ENCODE measurements at regions not wholly inside any gene's neighbourhood (a gene's known extent, or its start where the extent isn't known, plus 50 kb on each side); places are given as distances from the start of the nearest gene placed in this dataset.

GRCh38 chr21:15224346-15225086 is 159.7 kb upstream of the NRIP1 start:
- Mint-ChIP-seq H3K27ac (ENCODE audit: unreplicated experiment) (no peak overlapping the region), H3K27me3 (ENCODE audit: unreplicated experiment) (peaks cover 3% of the 10 kb centered on the region), H3K9me3 (ENCODE audit: unreplicated experiment) (no peaks in the 10 kb centered on the region), H3K4me1 (ENCODE audit: unreplicated experiment) (peaks cover 8% of the 10 kb centered on the region), H3K36me3 (ENCODE audit: low read depth, unreplicated experiment) (no peaks in the 10 kb centered on the region), H3K4me3 (ENCODE audit: unreplicated experiment) (no peak overlapping the region)
- DNase-seq (ENCODE audit: low spot score), result no peak
- TF ChIP-seq, protein P1, sequence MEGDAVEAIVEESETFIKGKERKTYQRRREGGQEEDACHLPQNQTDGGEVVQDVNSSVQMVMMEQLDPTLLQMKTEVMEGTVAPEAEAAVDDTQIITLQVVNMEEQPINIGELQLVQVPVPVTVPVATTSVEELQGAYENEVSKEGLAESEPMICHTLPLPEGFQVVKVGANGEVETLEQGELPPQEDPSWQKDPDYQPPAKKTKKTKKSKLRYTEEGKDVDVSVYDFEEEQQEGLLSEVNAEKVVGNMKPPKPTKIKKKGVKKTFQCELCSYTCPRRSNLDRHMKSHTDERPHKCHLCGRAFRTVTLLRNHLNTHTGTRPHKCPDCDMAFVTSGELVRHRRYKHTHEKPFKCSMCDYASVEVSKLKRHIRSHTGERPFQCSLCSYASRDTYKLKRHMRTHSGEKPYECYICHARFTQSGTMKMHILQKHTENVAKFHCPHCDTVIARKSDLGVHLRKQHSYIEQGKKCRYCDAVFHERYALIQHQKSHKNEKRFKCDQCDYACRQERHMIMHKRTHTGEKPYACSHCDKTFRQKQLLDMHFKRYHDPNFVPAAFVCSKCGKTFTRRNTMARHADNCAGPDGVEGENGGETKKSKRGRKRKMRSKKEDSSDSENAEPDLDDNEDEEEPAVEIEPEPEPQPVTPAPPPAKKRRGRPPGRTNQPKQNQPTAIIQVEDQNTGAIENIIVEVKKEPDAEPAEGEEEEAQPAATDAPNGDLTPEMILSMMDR (IDR thresholded peaks at IDR 0.05; ENCODE audit: unreplicated experiment), result no peak

DNA sequence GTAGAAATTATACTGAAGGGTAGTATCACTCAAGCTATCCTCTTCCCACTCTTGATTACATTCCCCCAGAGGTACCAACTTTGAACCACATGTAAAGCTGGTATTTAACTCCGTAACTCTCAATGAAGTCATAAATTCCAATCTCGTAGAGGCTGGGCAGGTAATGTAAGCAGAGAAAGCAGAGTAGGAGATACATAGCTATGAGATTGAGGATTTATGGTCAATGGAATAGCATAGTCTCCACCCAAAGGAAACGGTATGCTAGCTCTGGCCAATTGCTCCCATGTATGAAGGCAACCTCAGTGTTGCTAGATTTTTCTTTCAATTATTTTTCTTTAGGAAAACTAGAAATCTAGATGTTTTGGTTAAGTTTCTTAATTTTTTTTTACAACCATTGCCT is 163.1 kb upstream of the NRIP1 start:
- no peak overlapping the region for H3K4me3 Mint-ChIP-seq (ENCODE audit: unreplicated experiment)

DNA sequence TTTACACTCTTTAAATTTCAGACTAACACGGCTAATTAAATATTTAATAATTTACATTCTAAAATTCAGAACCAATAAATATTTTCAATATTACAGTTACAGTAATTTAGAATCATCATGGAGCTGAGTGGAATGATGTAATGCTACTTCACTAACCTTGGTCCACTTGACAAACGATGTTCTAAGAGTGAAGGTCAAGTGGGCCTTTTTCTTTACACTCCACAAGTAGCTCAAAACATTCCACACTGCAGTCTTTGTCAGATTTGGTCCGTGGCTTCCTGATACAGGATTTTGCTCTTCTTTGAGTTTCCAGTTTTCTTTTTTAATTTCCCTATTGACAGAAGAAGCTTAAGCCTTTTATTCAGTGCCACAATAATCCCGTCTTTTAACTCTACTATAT is 164.6 kb upstream of the NRIP1 start:
- Mint-ChIP-seq H3K27me3 (ENCODE audit: unreplicated experiment) (no peaks in the 10 kb centered on the region), H3K36me3 (ENCODE audit: low read depth, unreplicated experiment) (no peaks in the 10 kb centered on the region), H3K4me1 (ENCODE audit: unreplicated experiment) (no peaks in the 10 kb centered on the region), H3K4me3 (ENCODE audit: unreplicated experiment) (no peak overlapping the region), H3K9me3 (ENCODE audit: unreplicated experiment) (no peaks in the 10 kb centered on the region), H3K27ac (ENCODE audit: unreplicated experiment) (no peak overlapping the region)
- TF ChIP-seq, protein P1 (IDR thresholded peaks at IDR 0.05; ENCODE audit: unreplicated experiment), result no peak
- no peak for DNase-seq (ENCODE audit: low spot score)

More for the DNA sequence above, 163.1 kb upstream of the NRIP1 start:
- no peak overlapping the region for H3K27ac Mint-ChIP-seq (ENCODE audit: unreplicated experiment)
- no peaks in the 10 kb centered on the region for H3K4me1 Mint-ChIP-seq (ENCODE audit: unreplicated experiment)
- DNase-seq (ENCODE audit: low spot score), result no peak
- TF ChIP-seq, protein P1 (IDR thresholded peaks at IDR 0.05; ENCODE audit: unreplicated experiment), result no peak
- no peaks in the 10 kb centered on the region for H3K36me3 Mint-ChIP-seq (ENCODE audit: low read depth, unreplicated experiment)
- H3K27me3 Mint-ChIP-seq (ENCODE audit: unreplicated experiment), result peaks cover 3% of the 10 kb centered on the region
- H3K9me3 Mint-ChIP-seq (ENCODE audit: unreplicated experiment), result no peaks in the 10 kb centered on the region

GRCh38 chr21:15233611-15234010 is 168.8 kb upstream of the NRIP1 start:
- no peak overlapping the region for H3K4me3 Mint-ChIP-seq (ENCODE audit: unreplicated experiment)
- no peak for DNase-seq (ENCODE audit: low spot score)
- H3K4me1 Mint-ChIP-seq (ENCODE audit: unreplicated experiment), result no peaks in the 10 kb centered on the region
- no peak overlapping the region for H3K27ac Mint-ChIP-seq (ENCODE audit: unreplicated experiment)
- H3K27me3 Mint-ChIP-seq (ENCODE audit: unreplicated experiment), result no peaks in the 10 kb centered on the region
- no peaks in the 10 kb centered on the region for H3K9me3 Mint-ChIP-seq (ENCODE audit: unreplicated experiment)
- no peaks in the 10 kb centered on the region for H3K36me3 Mint-ChIP-seq (ENCODE audit: low read depth, unreplicated experiment)
- TF ChIP-seq, protein P1 (IDR thresholded peaks at IDR 0.05; ENCODE audit: unreplicated experiment), result no peak

DNA sequence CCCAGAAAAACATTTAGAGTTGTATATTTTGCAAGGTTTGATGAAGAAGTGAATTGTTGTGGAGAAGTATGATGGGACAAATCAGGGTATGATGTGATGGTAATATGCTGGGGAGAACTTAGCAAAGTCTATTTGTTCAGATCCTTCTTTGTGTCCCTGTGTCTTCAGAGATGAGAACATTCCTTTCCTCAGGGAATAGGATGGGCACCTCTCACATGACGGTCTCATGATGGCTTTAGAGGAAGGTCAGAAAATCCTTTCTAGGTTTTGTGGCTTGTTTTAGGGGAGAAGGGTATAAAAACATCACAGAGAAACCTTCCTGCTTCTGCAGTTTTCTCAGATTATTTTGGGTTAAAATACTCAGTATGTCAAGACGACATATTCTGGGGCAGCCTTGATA is 171.3 kb upstream of the NRIP1 start:
- Mint-ChIP-seq H3K4me1 (ENCODE audit: unreplicated experiment) (no peaks in the 10 kb centered on the region), H3K36me3 (ENCODE audit: low read depth, unreplicated experiment) (no peaks in the 10 kb centered on the region), H3K27me3 (ENCODE audit: unreplicated experiment) (no peaks in the 10 kb centered on the region), H3K4me3 (ENCODE audit: unreplicated experiment) (no peak overlapping the region), H3K9me3 (ENCODE audit: unreplicated experiment) (no peaks in the 10 kb centered on the region), H3K27ac (ENCODE audit: unreplicated experiment) (no peak overlapping the region)
- no peak for DNase-seq (ENCODE audit: low spot score)
- TF ChIP-seq, protein P1 (IDR thresholded peaks at IDR 0.05; ENCODE audit: unreplicated experiment), result no peak

Measured in endothelial cell (in vitro differentiated cells).